PC-9 (cell line): ENCODE measurements at regions not wholly inside any gene's neighbourhood (a gene's known extent, or its start where the extent isn't known, plus 50 kb on each side); places are given as distances from the start of the nearest gene placed in this dataset.

Experiments
- BruUV-seq: library from RNA; stranded (reverse); fragments of 400-500 nt; replicated peaks from 2 replicates; lab custom pipeline; 2021; lab: Mats Ljungman, UMichigan
- CTCF ChIA-PET: fragments of 300-600 bp; sonication (Branson Sonifier 250); formaldehyde crosslinking; loops from one replicate; lab custom pipeline; 2022; ENCODE audit warnings: antibody characterized with exemption; lab: Charles Lee
- POLR2A ChIA-PET: fragments of 300-600 bp; sonication (Branson Sonifier 250); formaldehyde crosslinking; loops from one replicate; lab custom pipeline; 2022; ENCODE audit warnings: antibody characterized with exemption; ENCODE audit not compliant: unreplicated experiment; lab: Charles Lee
- DNase-seq, 2 experiments: peaks; one replicate each; pipeline versions ENCODE4 v3.0.0 to v3.0.0-alpha.2; 2015 to 2022; ENCODE audit warnings: mixed read lengths in 1 of 2
- H2AFZ ChIP-seq: fragments of 200-600 bp; sonication (generic); 2 replicates; pipeline ENCODE4 v1.8.1; 2017; ENCODE audit warnings: antibody characterized with exemption
- H3F3A ChIP-seq: fragments of 200-600 bp; sonication (generic); 2 replicates; pipeline ENCODE4 v1.8.1; 2017; ENCODE audit warnings: antibody characterized with exemption, mild to moderate bottlenecking, low read depth; ENCODE audit not compliant: insufficient read depth
- H3K27ac ChIP-seq: fragments of 200-600 bp; sonication (generic); 2 replicates; pipeline ENCODE4 v1.6.1; 2016; ENCODE audit warnings: mixed run types
- H3K27me3 ChIP-seq: fragments of 200-600 bp; sonication (generic); 2 replicates; pipeline ENCODE4 v1.6.1; 2016; ENCODE audit warnings: low read depth, mixed run types; ENCODE audit not compliant: insufficient read depth
- H3K36me3 ChIP-seq: fragments of 200-600 bp; sonication (generic); 2 replicates; pipeline ENCODE4 v1.6.1; 2016; ENCODE audit warnings: low read depth, mixed run types
- H3K4me1 ChIP-seq: fragments of 200-600 bp; sonication (generic); replicated peaks from 2 replicates; pipeline ENCODE4 v1.6.1; 2016; ENCODE audit warnings: mixed run types; ENCODE audit not compliant: insufficient read depth
- H3K4me2 ChIP-seq: fragments of 200-600 bp; sonication (generic); 2 replicates; pipeline ENCODE4 v1.6.1; 2017; ENCODE audit warnings: mixed run types
- H3K4me3 ChIP-seq: fragments of 200-600 bp; sonication (generic); 2 replicates; pipeline ENCODE4 v1.6.1; 2016; ENCODE audit warnings: mixed run types
- H3K79me2 ChIP-seq: fragments of 200-600 bp; sonication (generic); 2 replicates; pipeline ENCODE4 v1.6.1; 2017; ENCODE audit warnings: low read depth, mixed run types
- H3K9me2 ChIP-seq: fragments of 200-600 bp; sonication (generic); 2 replicates; pipeline ENCODE4 v1.8.1; 2017; ENCODE audit warnings: mild to moderate bottlenecking; ENCODE audit not compliant: insufficient read depth
- H3K9me3 ChIP-seq: fragments of 200-600 bp; sonication (generic); 2 replicates; pipeline ENCODE4 v1.8.1; 2016; ENCODE audit warnings: low read depth; ENCODE audit not compliant: insufficient read depth
- H4K20me1 ChIP-seq: fragments of 200-600 bp; sonication (generic); 2 replicates; pipeline ENCODE4 v1.8.1; 2017; ENCODE audit not compliant: insufficient read depth
- CTCF ChIP-seq: fragments of 200-600 bp; sonication (generic); conservative IDR thresholded peaks from 2 replicates; pipeline ENCODE4 v1.6.1; 2017; ENCODE audit warnings: mixed run types, antibody characterized with exemption, mild to moderate bottlenecking, moderate library complexity
- EZH2 ChIP-seq: fragments of 200-600 bp; sonication (generic); IDR thresholded peaks from 2 replicates; pipeline ENCODE4 v1.8.0; 2017; ENCODE audit warnings: antibody characterized with exemption, low read depth
- intact Hi-C: fragments of 100-400 bp; cut with micrococcal nuclease; formaldehyde crosslinking; loops from one replicate; pipeline ENCODE4 v1.10.0; 2022; ENCODE audit not compliant: unreplicated experiment

DNA sequence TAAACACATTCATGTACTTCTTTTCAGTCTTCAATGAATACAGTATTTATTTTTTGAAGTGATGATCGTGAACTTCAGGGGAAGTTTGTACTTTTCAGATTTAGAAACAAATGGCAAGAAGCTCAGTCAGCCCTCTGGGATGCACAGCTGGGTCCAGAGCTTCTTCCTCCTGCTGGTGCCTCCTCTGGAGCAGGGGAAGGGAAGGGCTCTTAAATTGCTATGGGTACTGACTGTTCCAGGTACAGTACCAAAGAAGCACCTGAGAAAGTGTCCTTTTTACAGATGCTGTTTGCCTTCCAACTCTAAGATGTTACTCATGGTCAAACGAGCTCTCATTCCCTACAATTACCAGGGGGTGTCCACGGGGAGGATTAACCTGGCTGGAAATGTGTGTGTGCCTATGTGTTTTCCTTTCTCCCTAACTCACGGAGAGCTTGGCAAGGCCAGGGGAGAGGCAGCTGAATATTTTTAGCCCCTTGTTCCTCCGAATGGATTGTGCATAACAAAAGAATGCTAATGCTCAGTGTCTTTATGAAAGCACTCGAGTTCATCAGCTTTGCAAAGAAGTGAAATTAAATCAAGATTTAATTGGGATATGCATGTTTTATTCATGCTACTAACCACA lies 313.7 kb upstream of the CADM1 start:
- no peak overlapping the region for H3K27ac ChIP-seq
- CTCF ChIA-PET, result no interaction called here
- no peaks in the 10 kb centered on the region for H3K9me3 ChIP-seq
- no peaks in the 10 kb centered on the region for H3K36me3 ChIP-seq
- no peak overlapping the region for H2AFZ ChIP-seq
- H3K79me2 ChIP-seq, result no peaks in the 10 kb centered on the region
- no peaks in the 10 kb centered on the region for H3K27me3 ChIP-seq
- H3K4me3 ChIP-seq, result no peak overlapping the region
- H4K20me1 ChIP-seq, result no peaks in the 10 kb centered on the region
- TF ChIP-seq EZH2, result no peak
- no peak for TF ChIP-seq CTCF
- intact Hi-C loops, result no loop called here
- no peak overlapping the region for H3K4me2 ChIP-seq
- H3F3A ChIP-seq, result no peaks in the 10 kb centered on the region
- DNase-seq, result no peak
- no peaks in the 10 kb centered on the region for H3K9me2 ChIP-seq
- POLR2A ChIA-PET, result no interaction called here
- no peaks in the 10 kb centered on the region for H3K4me1 ChIP-seq
- no TSS peak for BruUV-seq

GRCh38 chr11:115808351-115808940 lies 304.2 kb upstream of the CADM1 start:
- DNase-seq, result no peak
- H2AFZ ChIP-seq, result no peak overlapping the region
- H3K4me3 ChIP-seq, result no peak overlapping the region
- H3K9me2 ChIP-seq, result no peaks in the 10 kb centered on the region
- ChIA-PET CTCF (no interaction called here), POLR2A (no interaction called here)
- intact Hi-C loops, result no loop called here
- H3K4me2 ChIP-seq, result no peak overlapping the region
- no peaks in the 10 kb centered on the region for H4K20me1 ChIP-seq
- H3F3A ChIP-seq, result no peaks in the 10 kb centered on the region
- H3K79me2 ChIP-seq, result no peaks in the 10 kb centered on the region
- no peaks in the 10 kb centered on the region for H3K4me1 ChIP-seq
- TF ChIP-seq EZH2, result no peak
- TF ChIP-seq CTCF, result no peak
- 0 out of 2 replicates have a peak, but pooled peaks cover 6% of the 10 kb centered on the region for H3K9me3 ChIP-seq
- BruUV-seq, result no TSS peak
- H3K36me3 ChIP-seq, result no peaks in the 10 kb centered on the region
- no peak overlapping the region for H3K27ac ChIP-seq
- H3K27me3 ChIP-seq, result peaks cover 19% of the 10 kb centered on the region; the same call in 1 of the 2 replicates

- Histone ChIP-seq H3K27me3 (peaks cover 32% of the 10 kb centered on the region; the same call in 1 of the 2 replicates), H3K4me3 (no peak overlapping the region), H3F3A (no peaks in the 10 kb centered on the region), H3K4me2 (no peak overlapping the region), H3K79me2 (no peaks in the 10 kb centered on the region), H2AFZ (no peak overlapping the region), H4K20me1 (no peaks in the 10 kb centered on the region), H3K36me3 (no peaks in the 10 kb centered on the region), H3K27ac (no peak overlapping the region), H3K9me2 (no peaks in the 10 kb centered on the region), H3K9me3 (0 out of 2 replicates have a peak, but pooled peaks cover 6% of the 10 kb centered on the region), H3K4me1 (no peaks in the 10 kb centered on the region)
- POLR2A ChIA-PET, result no interaction called here
- DNase-seq, result no peak
- BruUV-seq, result no TSS peak
- CTCF ChIA-PET, result no interaction called here
- TF ChIP-seq CTCF (no peak), EZH2 (no peak)
- intact Hi-C loops, result no loop called here
Observed at GRCh38 chr11:115806056-115806455, 301.8 kb upstream of the CADM1 start.
